GM18868 (cell line): ENCODE measurements at regions not wholly inside any gene's neighbourhood (a gene's known extent, or its start where the extent isn't known, plus 50 kb on each side); places are given as distances from the start of the nearest gene placed in this dataset.

Experiments used
- ATAC-seq: cut with Tn5 transposase; IDR thresholded peaks from one replicate; pipeline ENCODE4 v1.9.1; 2021; ENCODE audit warnings: mild to moderate bottlenecking, moderate library complexity; ENCODE audit not compliant: unreplicated experiment

- no peak for ATAC-seq
Observed at GRCh38 chr5:81914696-81915095, 57.1 kb upstream of the ATG10 start.

DNA sequence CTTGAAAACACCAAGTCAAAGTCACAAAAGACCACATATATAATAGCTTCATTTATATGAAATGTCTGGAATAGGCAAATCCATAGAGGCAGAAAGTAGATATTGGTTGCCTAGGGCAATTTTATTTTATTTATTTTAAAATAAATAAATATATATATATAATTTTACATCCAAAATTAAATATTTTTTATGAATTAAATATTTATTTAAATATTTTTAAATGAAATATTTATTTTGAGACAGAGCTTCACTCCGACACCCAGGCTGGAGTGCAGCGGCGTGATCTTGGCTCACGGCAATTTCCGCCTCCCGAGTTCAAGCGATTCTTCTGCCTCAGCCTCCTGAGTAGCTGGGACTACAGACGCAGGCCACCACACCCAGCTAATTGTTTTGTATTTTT lies 58.9 kb upstream of the ATG10 start:
- no peak for ATAC-seq

GRCh38 chr5:81909677-81910076 lies 62.1 kb upstream of the ATG10 start:
- peak; percentile 94 for ATAC-seq

DNA sequence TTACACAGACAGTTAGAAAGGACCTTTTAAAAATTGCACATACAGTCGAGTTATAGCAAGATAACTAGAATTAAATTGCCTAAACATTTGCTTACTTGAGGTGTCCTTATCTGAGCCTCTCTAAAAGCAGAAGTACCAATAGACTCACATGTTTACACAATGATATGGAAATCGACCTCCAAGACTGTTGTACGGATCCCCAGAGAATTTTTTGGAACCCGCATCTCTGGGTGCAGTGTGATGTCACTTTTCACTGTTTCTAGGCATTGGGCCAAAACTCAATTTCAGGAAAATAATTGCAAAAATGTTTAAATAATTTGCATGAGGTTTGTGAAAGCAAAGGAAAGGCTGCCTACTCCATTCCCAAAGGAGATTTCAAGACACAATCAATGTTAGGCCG lies 63.1 kb upstream of the ATG10 start:
- no peak for ATAC-seq

DNA sequence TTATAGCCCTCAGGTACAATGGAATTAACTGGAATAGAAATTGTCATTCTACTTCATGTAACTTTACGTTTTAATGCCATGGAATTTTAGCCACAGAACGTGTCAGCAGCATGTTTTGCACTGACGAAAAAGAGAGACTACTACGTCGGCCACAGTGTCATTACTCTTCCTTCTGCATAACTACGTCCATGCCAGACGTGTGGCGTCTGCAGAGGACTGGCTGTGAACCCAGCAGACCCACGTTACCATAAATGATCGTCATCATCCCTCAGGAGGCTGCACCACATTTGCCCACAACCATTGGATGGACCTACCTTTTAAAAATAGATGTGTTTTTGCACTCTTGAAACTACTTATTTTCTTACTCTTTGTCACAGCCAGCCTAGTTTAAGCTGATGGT lies 63.8 kb upstream of the ATG10 start:
- no peak for ATAC-seq

GRCh38 chr5:81907012-81907635 lies 64.7 kb upstream of the ATG10 start:
- no peak for ATAC-seq

DNA sequence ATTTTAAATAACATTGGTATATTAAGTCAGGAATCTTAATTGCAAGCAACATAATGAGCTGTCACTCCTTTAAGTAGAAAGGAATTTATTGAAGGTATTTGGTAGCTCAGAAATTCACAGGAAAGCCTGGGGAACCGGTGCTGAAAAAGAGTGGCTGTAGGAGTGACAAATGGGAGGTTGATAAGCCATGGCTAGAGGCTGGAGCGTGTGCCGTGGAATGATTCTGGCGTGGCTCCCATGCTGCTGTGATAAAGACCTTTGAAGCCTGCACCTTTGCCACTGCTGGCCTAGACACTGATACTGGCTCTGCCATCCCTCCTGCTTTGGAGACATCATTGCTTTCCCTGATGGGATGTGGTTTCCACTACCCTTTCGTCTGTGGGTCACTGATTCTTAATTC lies 65.7 kb upstream of the ATG10 start:
- no peak for ATAC-seq

GRCh38 chr5:81904861-81905260 lies 67.0 kb upstream of the ATG10 start:
- no peak for ATAC-seq

GRCh38 chr5:81904166-81904565 lies 67.7 kb upstream of the ATG10 start:
- ATAC-seq, result no peak

GRCh38 chr5:81901586-81901985 lies 70.2 kb upstream of the ATG10 start:
- no peak for ATAC-seq

DNA sequence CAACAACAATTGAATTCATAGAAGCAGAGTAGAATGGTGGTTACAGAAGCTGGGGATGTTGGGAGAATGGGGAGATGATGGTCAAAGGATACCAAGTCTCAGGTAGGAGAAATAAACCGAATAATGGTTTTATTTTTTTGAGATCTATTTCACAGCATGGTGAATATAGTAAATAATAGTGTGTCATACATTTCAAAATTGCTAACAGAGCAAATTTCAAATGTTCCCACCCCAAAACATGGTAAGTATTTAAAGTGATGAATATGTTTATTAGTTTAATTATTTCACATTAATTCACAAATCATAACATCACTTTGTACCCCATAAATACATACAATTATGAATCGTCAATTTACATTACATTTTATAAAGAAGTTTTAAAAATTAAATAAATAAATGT lies 72.7 kb upstream of the ATG10 start:
- ATAC-seq, result no peak

DNA sequence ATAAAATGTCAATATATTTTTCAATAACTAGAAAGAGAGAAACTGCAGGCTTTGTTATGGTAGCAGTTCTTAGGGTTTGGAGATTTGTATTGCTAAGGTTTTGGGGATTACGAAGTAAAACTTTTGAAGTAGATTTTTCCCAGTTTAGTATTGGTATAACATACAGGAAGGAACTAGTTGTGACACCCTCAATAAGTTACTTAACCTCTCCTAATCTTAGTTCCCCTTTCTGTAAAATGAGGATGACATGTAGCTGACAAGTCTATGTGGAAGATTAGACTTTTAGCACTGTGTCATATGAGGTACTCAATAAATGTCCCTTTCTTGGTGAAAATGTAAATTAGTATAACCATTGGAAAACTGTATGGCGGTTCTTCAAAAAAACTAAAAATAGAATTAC lies 73.4 kb upstream of the ATG10 start:
- no peak for ATAC-seq

DNA sequence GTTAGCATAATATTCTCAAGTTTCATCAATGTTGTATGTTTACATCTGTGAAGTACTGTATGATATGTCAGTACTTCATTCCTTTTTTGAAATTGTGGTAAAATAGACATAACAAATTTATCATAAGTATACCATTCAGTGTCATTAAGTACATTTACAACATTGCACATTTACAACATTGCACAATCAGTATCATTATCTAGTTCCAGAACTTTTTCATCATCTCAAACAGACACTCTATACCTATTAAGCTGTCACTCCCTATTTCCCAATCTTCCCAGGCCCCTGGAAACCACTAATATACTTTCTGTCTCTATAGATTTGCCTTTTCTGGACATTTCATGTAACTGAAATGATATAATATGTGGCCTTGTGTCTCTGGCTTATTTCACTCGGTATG lies 75.1 kb upstream of the ATG10 start:
- no peak for ATAC-seq

DNA sequence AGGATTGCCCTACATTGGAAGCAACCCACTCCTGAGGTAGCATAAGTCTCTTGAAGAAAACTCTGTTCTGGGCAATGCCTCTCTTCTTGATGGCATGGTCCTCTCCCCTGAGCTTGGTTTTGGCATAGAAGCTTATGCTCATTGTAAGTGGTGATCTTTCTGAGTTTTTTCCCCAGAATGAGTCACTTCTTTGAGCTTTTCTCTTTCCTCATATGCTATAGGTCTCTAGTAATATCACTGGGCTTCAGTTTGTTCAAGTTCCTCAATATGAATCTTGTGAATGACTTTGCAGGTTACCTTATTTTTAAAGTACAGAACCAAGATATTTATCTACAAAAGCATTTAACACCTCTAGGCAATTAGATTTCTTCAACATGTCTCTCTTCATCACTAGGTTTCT lies 76.5 kb upstream of the ATG10 start:
- ATAC-seq, result no peak

GRCh38 chr5:81893961-81894360 lies 77.9 kb upstream of the ATG10 start:
- ATAC-seq, result no peak

GRCh38 chr5:81884871-81885270 lies 87.0 kb upstream of the ATG10 start:
- ATAC-seq, result no peak

DNA sequence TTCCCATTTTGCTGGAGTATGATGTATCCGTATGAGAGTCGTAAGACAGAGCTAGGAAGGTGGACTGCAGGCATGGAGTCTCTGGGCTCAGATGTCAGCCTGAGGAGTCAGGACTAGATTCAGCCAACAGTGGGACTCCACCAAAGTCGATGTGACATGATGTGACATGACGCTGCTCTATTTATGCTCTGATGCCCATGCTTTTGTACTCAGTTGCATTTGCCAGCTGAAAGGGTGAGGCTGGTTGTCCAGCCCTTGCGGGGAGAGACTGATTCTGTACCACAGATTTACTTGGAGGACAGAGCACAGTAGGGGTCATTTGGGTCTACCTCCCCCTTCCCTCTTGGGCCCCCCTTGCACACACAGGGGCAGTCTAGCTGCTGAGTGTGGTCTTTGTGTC lies 88.5 kb upstream of the ATG10 start:
- no peak for ATAC-seq

- ATAC-seq, result no peak
Observed at GRCh38 chr5:81881595-81881994, 90.2 kb upstream of the ATG10 start.

DNA sequence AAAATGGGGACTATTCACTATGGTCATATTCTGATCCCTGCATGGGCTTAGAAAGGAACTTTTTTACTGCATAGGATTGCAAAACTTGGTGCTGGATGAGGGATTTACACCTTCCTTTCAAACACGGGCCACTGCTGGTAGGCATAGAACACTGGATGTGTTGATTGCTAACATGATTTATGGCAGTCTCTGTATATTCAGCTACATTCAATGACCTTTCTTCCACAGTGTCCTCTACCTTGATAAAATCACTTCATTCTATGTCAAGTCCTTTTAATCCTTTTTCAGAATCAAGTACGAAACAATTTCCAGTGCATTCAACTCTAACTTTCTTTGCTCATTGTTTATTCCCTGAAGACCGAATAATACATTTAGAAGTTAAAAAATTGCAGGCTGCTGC lies 91.9 kb upstream of the ATG10 start:
- no peak for ATAC-seq

- no peak for ATAC-seq
Observed at GRCh38 chr5:81878333-81878732, 93.5 kb upstream of the ATG10 start.

DNA sequence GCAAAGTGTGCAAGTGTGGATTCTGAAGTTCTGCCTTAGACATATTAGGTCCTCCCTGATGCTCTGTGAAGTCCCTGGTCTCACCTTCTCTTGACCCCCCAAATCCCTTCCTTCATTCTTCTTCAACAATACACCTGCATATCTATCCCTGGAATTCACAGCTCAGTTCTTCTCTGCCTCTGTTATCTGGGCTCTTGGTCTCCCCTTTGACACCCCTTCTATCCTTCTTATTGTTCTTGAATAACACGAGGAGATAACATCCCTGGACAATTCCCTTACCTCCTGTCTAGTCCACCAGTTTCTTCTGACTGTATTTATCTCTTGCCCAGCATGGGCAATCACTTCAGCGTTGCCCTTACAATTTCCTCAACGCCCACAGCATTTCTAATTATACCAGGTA lies 104.8 kb upstream of the ATG10 start:
- no peak for ATAC-seq

DNA sequence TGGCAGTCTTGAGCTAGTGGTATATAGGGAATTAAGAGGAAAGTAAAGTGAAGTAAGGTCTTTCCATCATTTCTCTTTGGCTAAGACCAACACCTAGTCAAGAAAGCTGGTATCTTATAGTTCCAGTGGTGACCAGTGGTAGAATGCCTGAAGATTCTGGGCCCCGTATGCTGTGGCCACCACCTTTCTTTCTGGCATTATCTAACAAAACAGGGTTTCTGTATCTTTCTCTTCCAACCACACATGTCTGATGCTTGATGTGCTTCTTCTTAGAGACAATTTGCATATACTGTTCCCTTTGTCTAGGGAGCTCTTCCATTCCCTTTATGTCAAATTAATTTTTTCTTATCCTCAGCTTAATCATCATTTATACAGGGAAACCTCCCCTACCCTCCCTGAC lies 109.9 kb upstream of the SSBP2 start:
- ATAC-seq, result no peak

DNA sequence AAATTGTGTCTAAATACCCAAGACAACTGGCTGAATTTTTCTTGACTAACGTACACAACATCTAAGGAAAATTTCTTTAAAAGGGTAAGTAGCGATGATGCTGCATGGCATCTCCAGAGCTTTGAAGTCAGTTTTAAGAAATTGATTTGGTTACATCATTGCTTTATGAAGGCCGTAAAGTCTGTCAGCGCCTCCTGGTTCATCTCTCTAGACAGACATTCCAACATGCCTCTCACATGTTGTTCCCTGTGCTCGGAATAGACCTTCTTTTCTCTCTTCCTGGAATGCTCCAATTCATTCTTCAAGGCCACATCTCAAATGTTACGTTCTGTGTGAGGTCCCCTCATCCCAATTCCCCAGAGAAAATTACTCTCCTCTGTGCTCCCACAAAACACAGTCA lies 108.7 kb upstream of the SSBP2 start:
- no peak for ATAC-seq
